ENCODE measurements at regions not wholly inside any gene's neighbourhood (a gene's known extent, or its start where the extent isn't known, plus 50 kb on each side); places are given as distances from the start of the nearest gene placed in this dataset.
A peak's percentile ranks its signal among the peaks of the same experiment; 100 is the strongest.

DNA sequence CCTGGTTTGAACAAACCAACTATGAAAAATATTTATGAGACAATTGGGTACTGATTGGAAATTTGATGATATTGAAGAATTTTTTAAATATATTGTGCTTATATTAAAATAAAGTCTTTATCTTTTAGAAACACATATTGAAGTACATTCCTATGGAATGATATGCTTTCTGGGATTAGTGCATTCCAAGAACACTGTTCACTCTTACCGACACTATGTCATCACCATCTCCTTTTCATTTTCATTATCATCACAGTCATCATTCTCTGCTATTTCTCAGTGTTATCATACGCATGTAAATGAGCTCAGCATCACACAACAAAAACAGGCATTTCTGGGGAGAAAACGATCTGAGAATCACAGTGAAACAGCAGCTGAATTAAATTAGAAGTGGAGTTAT, 513.3 kb upstream of the CCDC196 start:
- CTCF ChIA-PET = interaction anchor here (8.0 kb wide), 1 partner anchor 13 kb away, joined by 57 read pairs; no protein-coding TSS in a partner anchor
- TF ChIP-seq, protein P1, sequence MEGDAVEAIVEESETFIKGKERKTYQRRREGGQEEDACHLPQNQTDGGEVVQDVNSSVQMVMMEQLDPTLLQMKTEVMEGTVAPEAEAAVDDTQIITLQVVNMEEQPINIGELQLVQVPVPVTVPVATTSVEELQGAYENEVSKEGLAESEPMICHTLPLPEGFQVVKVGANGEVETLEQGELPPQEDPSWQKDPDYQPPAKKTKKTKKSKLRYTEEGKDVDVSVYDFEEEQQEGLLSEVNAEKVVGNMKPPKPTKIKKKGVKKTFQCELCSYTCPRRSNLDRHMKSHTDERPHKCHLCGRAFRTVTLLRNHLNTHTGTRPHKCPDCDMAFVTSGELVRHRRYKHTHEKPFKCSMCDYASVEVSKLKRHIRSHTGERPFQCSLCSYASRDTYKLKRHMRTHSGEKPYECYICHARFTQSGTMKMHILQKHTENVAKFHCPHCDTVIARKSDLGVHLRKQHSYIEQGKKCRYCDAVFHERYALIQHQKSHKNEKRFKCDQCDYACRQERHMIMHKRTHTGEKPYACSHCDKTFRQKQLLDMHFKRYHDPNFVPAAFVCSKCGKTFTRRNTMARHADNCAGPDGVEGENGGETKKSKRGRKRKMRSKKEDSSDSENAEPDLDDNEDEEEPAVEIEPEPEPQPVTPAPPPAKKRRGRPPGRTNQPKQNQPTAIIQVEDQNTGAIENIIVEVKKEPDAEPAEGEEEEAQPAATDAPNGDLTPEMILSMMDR (IDR thresholded peaks at IDR 0.05; ENCODE audit: insufficient read depth, low read length, missing control alignments) = no peak
- no peak overlapping the region for H3K4me3 ChIP-seq (ENCODE audit: low read depth, low read length)
- DNase-seq (ENCODE audit: low read depth, low spot score) = peak; percentile 29
- POLR2A ChIA-PET = no interaction called here

DNA sequence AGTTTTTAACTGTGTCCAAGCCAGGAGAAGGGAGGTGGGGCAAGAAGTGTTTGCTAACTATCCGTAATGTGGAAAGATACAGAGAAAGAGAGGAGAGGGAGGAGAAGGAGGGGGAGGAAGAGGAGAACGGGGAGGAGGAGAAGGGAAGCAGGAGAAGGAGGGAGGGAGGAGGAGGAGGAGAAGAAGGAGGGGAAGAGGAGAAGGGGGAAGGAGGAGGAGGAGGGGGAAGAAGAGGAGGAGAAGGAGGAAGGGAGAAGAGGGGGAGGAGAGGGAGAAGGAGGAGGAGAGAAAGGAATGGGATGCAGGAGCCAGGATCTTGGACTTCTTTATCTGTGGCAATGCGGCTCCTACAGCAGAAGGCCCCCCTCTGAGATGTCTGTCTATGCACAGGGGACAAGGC, 510.3 kb upstream of the CCDC196 start:
- ChIA-PET POLR2A (no interaction called here), CTCF (interaction anchor here (8.0 kb wide), 1 partner anchor 16 kb away, joined by 57 read pairs; no protein-coding TSS in a partner anchor)
- no peak overlapping the region for H3K4me3 ChIP-seq (ENCODE audit: low read depth, low read length)
- TF ChIP-seq, protein P1 (IDR thresholded peaks at IDR 0.05; ENCODE audit: insufficient read depth, low read length, missing control alignments) = no peak
- DNase-seq (ENCODE audit: low read depth, low spot score) = no peak

DNA sequence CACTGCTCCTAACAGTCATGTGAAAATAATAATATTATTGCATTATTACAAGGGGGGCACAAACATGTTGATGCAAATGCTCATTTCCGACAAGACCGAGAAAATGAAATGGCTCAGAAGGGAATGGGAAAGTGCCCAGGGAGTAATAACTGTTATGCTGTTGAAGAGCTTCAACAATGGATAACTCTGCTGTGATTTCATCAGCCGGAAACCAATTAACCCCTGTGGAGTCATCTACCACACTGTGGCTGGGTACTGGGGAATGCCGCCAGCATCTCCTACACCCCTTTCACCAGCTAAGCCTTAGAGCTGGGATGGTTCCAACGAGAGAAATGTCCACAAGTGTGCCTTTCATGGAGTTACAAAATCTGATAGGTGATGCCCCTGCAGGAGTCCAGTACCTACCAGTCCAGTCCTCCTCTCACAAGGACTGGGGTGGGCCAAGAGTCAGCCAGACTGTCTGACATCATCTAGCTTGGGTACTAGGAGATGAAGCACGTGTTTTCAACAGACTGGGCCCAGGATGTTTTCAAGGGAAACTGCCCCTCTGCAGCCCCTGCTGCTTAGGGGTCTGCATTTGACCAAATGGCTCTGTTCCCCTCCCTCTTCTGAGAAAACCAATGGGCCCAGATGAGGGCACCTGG, 509.3 kb upstream of the CCDC196 start:
- TF ChIP-seq, protein P1 (IDR thresholded peaks at IDR 0.05; ENCODE audit: insufficient read depth, low read length, missing control alignments) = no peak
- CTCF ChIA-PET = interaction anchor here (1.4 to 8.0 kb wide), 2 partner anchors 17 to 61 kb away, joined by 3 to 57 read pairs; no protein-coding TSS in a partner anchor
- POLR2A ChIA-PET = no interaction called here
- no peak for DNase-seq (ENCODE audit: low read depth, low spot score)
- H3K4me3 ChIP-seq (ENCODE audit: low read depth, low read length) = no peak overlapping the region

DNA sequence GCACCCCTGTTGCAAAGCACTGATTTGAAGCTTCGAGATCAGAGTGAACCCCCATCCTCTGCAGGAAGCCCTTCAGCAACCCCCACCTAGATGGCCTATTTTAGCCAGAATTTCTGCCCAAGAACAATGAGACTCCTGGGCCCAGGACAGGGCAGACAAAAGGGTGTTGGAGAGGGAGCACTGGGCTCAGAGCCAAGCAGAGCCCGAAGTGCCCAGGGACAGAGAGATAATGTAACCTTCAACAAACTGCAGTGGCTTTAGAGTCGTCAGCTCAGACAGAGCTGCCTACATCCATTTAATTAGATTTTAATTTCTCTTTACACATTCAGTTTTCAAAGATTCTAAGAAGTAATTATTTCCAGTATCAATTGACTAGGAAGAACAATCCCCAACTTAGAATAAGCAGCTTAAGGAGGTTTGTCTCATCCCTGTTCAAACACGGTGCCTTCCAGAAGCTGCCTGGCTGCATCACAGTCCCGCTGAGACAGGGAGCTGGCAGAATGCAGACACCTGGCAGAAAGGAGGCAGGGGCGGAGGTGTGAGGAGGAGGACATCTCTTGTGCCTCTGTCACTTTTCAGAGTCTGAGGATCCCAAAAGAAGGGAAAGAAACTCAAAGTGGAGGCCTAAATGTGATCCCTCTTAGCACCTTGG, 504.9 kb upstream of the CCDC196 start:
- DNase-seq (ENCODE audit: low read depth, low spot score) = no peak

DNA sequence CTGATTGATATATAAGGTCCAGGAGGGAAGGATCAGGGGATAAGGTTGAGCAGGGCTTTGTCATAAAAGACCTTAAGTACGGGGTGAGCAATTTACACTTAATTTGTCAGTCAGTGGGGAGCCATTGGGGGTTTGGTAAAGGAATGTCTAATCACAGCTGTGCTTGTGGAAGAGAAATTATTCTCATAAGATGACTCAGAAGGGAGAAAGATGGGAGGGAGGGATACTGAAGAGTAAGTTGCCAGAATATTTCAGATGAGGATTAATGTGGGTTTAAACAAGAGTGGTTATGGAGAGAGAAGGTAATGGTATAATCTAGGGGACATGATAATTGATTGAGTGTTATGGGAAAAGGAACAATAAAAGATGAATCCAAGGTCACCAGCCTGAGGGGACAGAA, 500.1 kb upstream of the CCDC196 start:
- CTCF ChIA-PET = no interaction called here
- H3K4me3 ChIP-seq (ENCODE audit: low read depth, low read length) = no peak overlapping the region
- DNase-seq (ENCODE audit: low read depth, low spot score) = no peak
- POLR2A ChIA-PET = no interaction called here
- TF ChIP-seq, protein P1 (IDR thresholded peaks at IDR 0.05; ENCODE audit: insufficient read depth, low read length, missing control alignments) = no peak

More for the DNA sequence above, 504.9 kb upstream of the CCDC196 start:
- H3K4me3 ChIP-seq (ENCODE audit: low read depth, low read length) = no peak overlapping the region
- CTCF ChIA-PET = interaction anchor here (1.8 kb wide), 1 partner anchor 21 kb away, joined by 6 read pairs; no protein-coding TSS in a partner anchor
- POLR2A ChIA-PET = no interaction called here
- TF ChIP-seq, protein P1 (IDR thresholded peaks at IDR 0.05; ENCODE audit: insufficient read depth, low read length, missing control alignments) = no peak

DNA sequence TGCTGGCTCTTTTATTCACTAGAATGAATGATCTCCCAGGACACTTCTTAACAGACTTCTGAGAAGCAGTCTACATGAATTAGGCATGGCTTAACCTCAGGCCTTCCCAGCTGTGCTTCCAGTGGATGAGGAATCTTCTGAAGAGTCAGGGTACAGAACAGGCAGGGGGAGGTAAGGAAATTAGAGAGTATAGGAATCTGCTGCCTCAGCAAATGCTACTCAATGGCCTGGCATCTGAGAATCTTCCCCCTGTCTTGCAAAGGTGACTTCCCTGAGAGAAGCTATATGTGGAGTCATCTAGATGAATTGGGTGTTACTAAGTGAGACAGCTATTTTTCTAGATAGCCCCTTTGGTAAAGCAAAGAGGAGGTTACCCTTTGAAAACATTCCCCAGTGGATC, 496.2 kb upstream of the CCDC196 start:
- DNase-seq (ENCODE audit: low read depth, low spot score) = no peak

More for the DNA sequence above, 496.2 kb upstream of the CCDC196 start:
- CTCF ChIA-PET = no interaction called here
- no peak overlapping the region for H3K4me3 ChIP-seq (ENCODE audit: low read depth, low read length)
- TF ChIP-seq, protein P1 (IDR thresholded peaks at IDR 0.05; ENCODE audit: insufficient read depth, low read length, missing control alignments) = no peak
- POLR2A ChIA-PET = no interaction called here

All from AG04449 (cell line).